ENCODE measurements at regions not wholly inside any gene's neighbourhood (a gene's known extent, or its start where the extent isn't known, plus 50 kb on each side); places are given as distances from the start of the nearest gene placed in this dataset.

DNA sequence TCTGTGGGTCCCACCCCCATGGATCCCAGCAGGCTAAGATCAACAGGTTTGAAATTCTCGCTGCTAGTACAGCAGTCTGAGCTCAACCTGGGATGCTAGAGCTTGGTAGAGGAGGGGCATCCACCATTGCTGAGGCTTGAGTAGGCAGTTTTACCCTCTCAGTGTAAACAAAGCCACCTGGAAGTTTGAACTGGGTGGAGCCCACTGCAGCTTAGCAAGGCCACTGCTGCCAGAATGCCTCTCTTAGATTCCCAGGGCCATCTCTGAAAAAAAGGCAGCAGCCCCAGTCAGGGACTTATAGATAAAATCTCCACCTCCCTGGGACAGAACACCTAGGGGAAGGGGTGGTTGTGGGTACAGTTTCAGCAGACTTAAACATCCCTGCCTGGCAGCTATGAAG lies 190.0 kb upstream of the CACNA2D1 start:
- H3K4me3 ChIP-seq: no peak overlapping the region
- 20 to 60% methylated on average over 1 of the region's 1 CpG for WGBS, 2 donors
- H3K27me3 ChIP-seq: no peaks in the 10 kb centered on the region
- no peaks in the 10 kb centered on the region for H3K9me3 ChIP-seq
- H3K36me3 ChIP-seq: no peaks in the 10 kb centered on the region
- DNase-seq: no peak
- intact Hi-C loops (cut with DNase I): no loop called here
- TF ChIP-seq POLR2A (IDR thresholded peaks at IDR 0.05) (no peak), EP300 (IDR thresholded peaks at IDR 0.05) (no peak), POLR2AphosphoS5 (IDR thresholded peaks at IDR 0.05) (no peak)
- TF ChIP-seq, protein P1, sequence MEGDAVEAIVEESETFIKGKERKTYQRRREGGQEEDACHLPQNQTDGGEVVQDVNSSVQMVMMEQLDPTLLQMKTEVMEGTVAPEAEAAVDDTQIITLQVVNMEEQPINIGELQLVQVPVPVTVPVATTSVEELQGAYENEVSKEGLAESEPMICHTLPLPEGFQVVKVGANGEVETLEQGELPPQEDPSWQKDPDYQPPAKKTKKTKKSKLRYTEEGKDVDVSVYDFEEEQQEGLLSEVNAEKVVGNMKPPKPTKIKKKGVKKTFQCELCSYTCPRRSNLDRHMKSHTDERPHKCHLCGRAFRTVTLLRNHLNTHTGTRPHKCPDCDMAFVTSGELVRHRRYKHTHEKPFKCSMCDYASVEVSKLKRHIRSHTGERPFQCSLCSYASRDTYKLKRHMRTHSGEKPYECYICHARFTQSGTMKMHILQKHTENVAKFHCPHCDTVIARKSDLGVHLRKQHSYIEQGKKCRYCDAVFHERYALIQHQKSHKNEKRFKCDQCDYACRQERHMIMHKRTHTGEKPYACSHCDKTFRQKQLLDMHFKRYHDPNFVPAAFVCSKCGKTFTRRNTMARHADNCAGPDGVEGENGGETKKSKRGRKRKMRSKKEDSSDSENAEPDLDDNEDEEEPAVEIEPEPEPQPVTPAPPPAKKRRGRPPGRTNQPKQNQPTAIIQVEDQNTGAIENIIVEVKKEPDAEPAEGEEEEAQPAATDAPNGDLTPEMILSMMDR (IDR thresholded peaks at IDR 0.05): no peak
- no peak overlapping the region for H3K27ac ChIP-seq
- H3K4me1 ChIP-seq: no peaks in the 10 kb centered on the region

DNA sequence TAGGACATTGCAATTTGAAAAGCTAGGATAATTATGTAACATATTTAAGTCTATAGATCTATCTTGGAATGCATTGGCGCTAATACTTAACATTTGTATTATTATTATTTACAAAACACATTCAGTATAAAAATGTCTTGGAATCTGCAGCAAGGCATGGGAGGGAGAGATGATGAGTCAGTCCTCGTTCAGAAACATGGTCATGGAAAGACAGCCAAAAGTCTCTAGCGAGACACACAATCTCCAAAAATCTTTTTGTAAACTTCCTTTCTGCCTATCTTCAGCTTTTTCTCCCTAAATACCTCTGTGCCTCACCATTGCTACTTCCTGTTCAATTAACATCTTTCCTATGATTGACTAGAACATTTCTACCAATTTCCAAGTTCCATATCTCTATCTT lies 188.4 kb upstream of the CACNA2D1 start:
- WGBS, 2 donors: 69 to 75% methylated on average over 3 of the region's 3 CpGs
- Histone ChIP-seq H3K4me3 (no peak overlapping the region), H3K27ac (no peak overlapping the region), H3K27me3 (no peaks in the 10 kb centered on the region), H3K9me3 (no peaks in the 10 kb centered on the region), H3K4me1 (no peaks in the 10 kb centered on the region), H3K36me3 (no peaks in the 10 kb centered on the region)
- no peak for TF ChIP-seq EP300 (IDR thresholded peaks at IDR 0.05)
- TF ChIP-seq POLR2A (IDR thresholded peaks at IDR 0.05): no peak
- no peak for TF ChIP-seq POLR2AphosphoS5 (IDR thresholded peaks at IDR 0.05)
- TF ChIP-seq, protein P1 (IDR thresholded peaks at IDR 0.05): no peak
- DNase-seq: no peak
- intact Hi-C loops (cut with DNase I): no loop called here

DNA sequence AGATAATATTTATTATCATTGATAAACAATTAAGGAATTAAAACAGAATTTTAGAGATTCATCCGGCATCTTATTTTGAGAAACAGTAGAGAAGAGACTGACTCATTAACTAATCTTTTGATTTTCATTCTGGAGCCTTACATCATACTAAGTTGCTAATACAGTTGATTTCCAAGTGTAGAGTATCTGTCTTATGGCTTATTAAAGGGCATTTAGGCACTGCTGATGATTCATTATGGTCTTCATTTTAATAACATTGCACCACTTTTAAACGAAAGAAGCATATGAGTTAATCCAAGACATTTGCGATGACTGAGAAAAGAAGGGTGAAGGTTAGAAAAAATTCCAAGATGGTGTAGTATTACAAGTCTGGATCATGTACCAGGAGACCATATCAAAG lies 186.0 kb upstream of the CACNA2D1 start:
- 91 to 92% methylated on average over 3 of the region's 3 CpGs for WGBS, 2 donors
- no peak overlapping the region for H3K4me3 ChIP-seq
- intact Hi-C loops (cut with DNase I): no loop called here
- H3K36me3 ChIP-seq: no peaks in the 10 kb centered on the region
- TF ChIP-seq EP300 (IDR thresholded peaks at IDR 0.05) (no peak), POLR2AphosphoS5 (IDR thresholded peaks at IDR 0.05) (no peak), POLR2A (IDR thresholded peaks at IDR 0.05) (no peak)
- TF ChIP-seq, protein P1 (IDR thresholded peaks at IDR 0.05): no peak
- no peaks in the 10 kb centered on the region for H3K27me3 ChIP-seq
- DNase-seq: no peak
- no peak overlapping the region for H3K27ac ChIP-seq
- no peaks in the 10 kb centered on the region for H3K4me1 ChIP-seq
- H3K9me3 ChIP-seq: no peaks in the 10 kb centered on the region

DNA sequence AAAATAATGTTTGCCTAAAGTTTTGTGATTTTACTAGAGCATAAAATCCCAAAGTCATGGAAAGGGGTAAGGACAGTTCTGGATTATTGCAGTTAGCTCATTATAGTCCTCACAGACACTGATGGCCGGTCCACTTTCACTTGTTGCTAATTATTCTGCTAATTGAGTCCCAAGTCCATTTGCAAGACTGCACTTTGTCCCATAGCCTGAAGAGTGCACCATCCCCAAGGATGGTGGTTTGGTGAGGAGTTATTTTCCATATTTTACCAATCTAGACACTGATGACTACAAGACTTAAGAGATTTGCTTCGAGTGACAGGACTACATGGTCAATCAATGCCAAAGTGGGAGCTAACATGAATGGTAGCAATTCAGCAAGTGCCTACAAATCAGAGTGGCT lies 181.8 kb upstream of the CACNA2D1 start:
- no peak overlapping the region for H3K27ac ChIP-seq
- H3K27me3 ChIP-seq: no peaks in the 10 kb centered on the region
- no peak overlapping the region for H3K4me3 ChIP-seq
- TF ChIP-seq EP300 (IDR thresholded peaks at IDR 0.05): no peak
- no peak for TF ChIP-seq POLR2A (IDR thresholded peaks at IDR 0.05)
- 50 to 80% methylated on average over 2 of the region's 2 CpGs for WGBS, 2 donors
- intact Hi-C loops (cut with DNase I): no loop called here
- H3K9me3 ChIP-seq: no peaks in the 10 kb centered on the region
- H3K4me1 ChIP-seq: no peaks in the 10 kb centered on the region
- DNase-seq: no peak
- no peaks in the 10 kb centered on the region for H3K36me3 ChIP-seq

DNA sequence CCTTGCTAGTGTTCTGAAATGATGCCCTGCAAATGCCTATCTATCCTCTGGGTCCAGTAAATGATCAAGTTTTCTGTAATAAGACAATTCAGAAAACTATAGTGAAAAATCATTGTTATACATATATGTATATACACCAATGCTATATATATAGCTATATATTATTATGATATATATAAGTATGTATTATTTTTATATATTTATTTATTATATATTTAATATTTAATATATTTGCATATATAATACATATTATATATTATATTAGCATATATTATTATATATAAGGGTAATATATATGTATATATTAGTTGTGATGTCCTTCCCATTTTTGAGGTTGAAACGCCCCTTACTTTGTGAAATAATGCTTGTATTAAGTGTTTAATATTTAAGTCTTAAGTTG lies 181.4 kb upstream of the CACNA2D1 start:
- TF ChIP-seq EP300 (IDR thresholded peaks at IDR 0.05): no peak
- TF ChIP-seq, protein P1 (IDR thresholded peaks at IDR 0.05): no peak
- no peak for TF ChIP-seq POLR2A (IDR thresholded peaks at IDR 0.05)
- no peak for TF ChIP-seq POLR2AphosphoS5 (IDR thresholded peaks at IDR 0.05)
- Histone ChIP-seq H3K27me3 (no peaks in the 10 kb centered on the region), H3K4me1 (no peaks in the 10 kb centered on the region), H3K27ac (no peak overlapping the region), H3K4me3 (no peak overlapping the region), H3K9me3 (no peaks in the 10 kb centered on the region), H3K36me3 (no peaks in the 10 kb centered on the region)
- no peak for DNase-seq
- intact Hi-C loops (cut with DNase I): no loop called here
- WGBS, 2 donors: 85 to 95% methylated on average over 1 of the region's 1 CpG
